ENCODE measurements at regions not wholly inside any gene's neighbourhood (a gene's known extent, or its start where the extent isn't known, plus 50 kb on each side); places are given as distances from the start of the nearest gene placed in this dataset.

DNA sequence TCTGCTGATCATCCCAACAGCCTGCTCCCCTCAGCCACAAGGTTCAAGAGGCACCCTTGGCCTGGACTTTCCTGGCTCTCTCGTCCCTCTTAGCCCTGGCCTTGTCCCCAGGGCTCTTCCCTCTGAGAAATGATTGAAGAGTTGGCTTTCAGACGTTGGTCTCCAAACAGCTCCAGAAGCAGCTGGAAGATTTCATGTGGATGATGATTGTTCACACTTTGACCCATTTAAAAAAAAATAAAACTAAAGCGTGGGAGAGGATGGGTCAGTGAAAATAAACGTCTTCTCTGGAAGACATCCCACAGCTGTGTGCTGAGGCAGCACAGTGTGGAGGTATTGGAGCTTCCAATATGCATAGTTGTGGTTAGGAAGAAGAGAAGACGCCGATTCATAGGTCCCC lies 54.7 kb upstream of the CDH11 start:
- TF ChIP-seq GATA2 (IDR thresholded peaks at IDR 0.05; ENCODE audit: low read depth, low read length) (no peak), GATA3 (IDR thresholded peaks at IDR 0.05; ENCODE audit: low read depth, low read length) (no peak)
